Keratinocyte (primary cell): ENCODE measurements at regions not wholly inside any gene's neighbourhood (a gene's known extent, or its start where the extent isn't known, plus 50 kb on each side); places are given as distances from the start of the nearest gene placed in this dataset.

Source experiments
- DNase-seq: peaks from one replicate; pipeline ENCODE4 v3.0.0-alpha.2; 2011; ENCODE audit warnings: low read depth, missing footprints, low spot score
- FAIRE-seq: peaks from 2 replicates; lab custom pipeline; 2011; peaks lifted over from hg19 to GRCh38; lab: Jason Lieb, UNC
- H2AFZ ChIP-seq: 2 replicates; pipeline ENCODE4 v1.6.0; 2012; ENCODE audit warnings: low read length, control low read depth, inconsistent platforms; ENCODE audit not compliant: control insufficient read depth
- H3K27ac ChIP-seq: 2 replicates; pipeline ENCODE4 v1.5.1; 2011; ENCODE audit warnings: low read length; ENCODE audit not compliant: control insufficient read depth, insufficient read depth
- H3K27me3 ChIP-seq: 3 replicates; pipeline ENCODE4 v1.6.0; 2011; ENCODE audit warnings: low read length; ENCODE audit not compliant: control insufficient read depth, insufficient read depth; ENCODE audit errors: extremely low read depth
- H3K36me3 ChIP-seq, 2 experiments: 2 replicates in 1 of 2; 3 replicates in 1 of 2; pipeline ENCODE4 v1.5.1; 2011; ENCODE audit warnings: low read length in 2 of 2, mild to moderate bottlenecking in 1 of 2; ENCODE audit not compliant: control insufficient read depth in 2 of 2, insufficient read depth in 2 of 2; ENCODE audit errors: extremely low read depth in 1 of 2
- H3K4me1 ChIP-seq: 3 replicates; pipeline ENCODE4 v1.5.1; 2011; ENCODE audit warnings: low read length; ENCODE audit not compliant: control insufficient read depth, insufficient read depth; ENCODE audit errors: extremely low read depth
- H3K4me2 ChIP-seq: 3 replicates; pipeline ENCODE4 v1.6.0; 2011; ENCODE audit warnings: low read depth, low read length; ENCODE audit not compliant: control insufficient read depth, insufficient read depth; ENCODE audit errors: extremely low read depth
- H3K4me3 ChIP-seq, 3 experiments: fragments of 200-600 bp in 1 of 3; sonication (generic) in 1 of 3; 2 replicates in 2 of 3; 3 replicates in 1 of 3; pipeline ENCODE4 v1.5.1; 2011 to 2016; ENCODE audit warnings: low read length in 3 of 3, mild to moderate bottlenecking in 3 of 3, control low read depth in 2 of 3, inconsistent platforms in 1 of 3, low read depth in 1 of 3, mixed read lengths in 1 of 3, mixed run types in 1 of 3, moderate library complexity in 1 of 3; ENCODE audit not compliant: control insufficient read depth in 2 of 3, insufficient read depth in 2 of 3; ENCODE audit errors: extremely low read depth in 1 of 3
- H3K79me2 ChIP-seq: 2 replicates; pipeline ENCODE4 v1.6.0; 2012; ENCODE audit warnings: low read length; ENCODE audit not compliant: control insufficient read depth, insufficient read depth
- H3K9ac ChIP-seq: 3 replicates; pipeline ENCODE4 v1.6.0; 2011; ENCODE audit warnings: low read length; ENCODE audit not compliant: control insufficient read depth, insufficient read depth; ENCODE audit errors: extremely low read depth
- H3K9me1 ChIP-seq: 3 replicates; pipeline ENCODE4 v1.6.0; 2011; ENCODE audit warnings: low read length; ENCODE audit not compliant: control insufficient read depth, insufficient read depth; ENCODE audit errors: extremely low read depth
- H3K9me3 ChIP-seq: 2 replicates; pipeline ENCODE4 v1.5.1; 2012; ENCODE audit warnings: low read depth, low read length; ENCODE audit not compliant: control insufficient read depth
- H4K20me1 ChIP-seq: 3 replicates; pipeline ENCODE4 v1.6.0; 2011; ENCODE audit warnings: low read length; ENCODE audit not compliant: control insufficient read depth, insufficient read depth; ENCODE audit errors: extremely low read depth
- CTCF ChIP-seq, 3 experiments: IDR thresholded peaks in 1 of 3; conservative IDR thresholded peaks in 1 of 3; optimal IDR thresholded peaks in 1 of 3; 2 replicates in 2 of 3; 3 replicates in 1 of 3; pipeline versions ENCODE3 to v1.5.1; 2011; ENCODE audit warnings: low read length in 3 of 3, mild to moderate bottlenecking in 3 of 3, moderate library complexity in 2 of 3, control low read depth in 1 of 3, inconsistent platforms in 1 of 3; ENCODE audit not compliant: insufficient read depth in 2 of 3; ENCODE audit errors: extremely low read depth in 1 of 3
- EZH2 ChIP-seq: IDR thresholded peaks from one replicate; pipeline ENCODE4 v1.6.1; 2012; ENCODE audit warnings: inconsistent platforms, mild to moderate bottlenecking, low read length, moderate library complexity
- dilution Hi-C: fragments of 300-500 bp; cut with MboI; formaldehyde crosslinking; loops from one replicate; pipeline ENCODE4 v1.7.0; 2020; ENCODE audit warnings: low sequenced_read_pairs; ENCODE audit not compliant: extremely low pct_ligation_motif_present

- Histone ChIP-seq H2AFZ (no peak overlapping the region), H3K79me2 (no peaks in the 10 kb centered on the region)
- dilution Hi-C loops = no loop called here
Measured at GRCh38 chr18:56312551-56313335, 325.6 kb downstream of the TXNL1 start.

GRCh38 chr18:56309104-56309503, 329.3 kb downstream of the TXNL1 start:
- Histone ChIP-seq H3K36me3 (no peaks in the 10 kb centered on the region), H3K4me2 (no peak overlapping the region), H2AFZ (no peak overlapping the region), H3K79me2 (no peaks in the 10 kb centered on the region), H3K27me3 (no peaks in the 10 kb centered on the region), H3K4me3 (no peak overlapping the region), H3K27ac (no peak overlapping the region), H3K9me1 (no peaks in the 10 kb centered on the region), H3K9ac (no peak overlapping the region), H4K20me1 (no peaks in the 10 kb centered on the region), H3K9me3 (no peaks in the 10 kb centered on the region), H3K4me1 (no peaks in the 10 kb centered on the region)
- DNase-seq (no peak), FAIRE-seq (no peak)
- dilution Hi-C loops = no loop called here
- TF ChIP-seq CTCF (optimal IDR thresholded peaks at IDR 0.05 in 1 of 3, IDR thresholded peaks at IDR 0.05 in 1 of 3, conservative IDR thresholded peaks at IDR 0.05 in 1 of 3; ENCODE audit: extremely low read depth in 1 of 3, insufficient read depth in 2 of 3, low read length in 3 of 3) = no peak
- no peak for TF ChIP-seq EZH2

More at GRCh38 chr18:56312551-56313335, 325.6 kb downstream of the TXNL1 start:
- Histone ChIP-seq H3K9me1 (no peaks in the 10 kb centered on the region), H3K9me3 (no peaks in the 10 kb centered on the region), H3K9ac (no peak overlapping the region), H3K4me1 (peaks cover 14% of the 10 kb centered on the region), H3K27ac (no peak overlapping the region), H3K36me3 (no peaks in the 10 kb centered on the region), H3K4me3 (no peak overlapping the region), H4K20me1 (no peaks in the 10 kb centered on the region), H3K27me3 (no peaks in the 10 kb centered on the region), H3K4me2 (no peak overlapping the region)
- no peak for DNase-seq
- no peak for FAIRE-seq
- TF ChIP-seq CTCF (optimal IDR thresholded peaks at IDR 0.05 in 1 of 3, IDR thresholded peaks at IDR 0.05 in 1 of 3, conservative IDR thresholded peaks at IDR 0.05 in 1 of 3; ENCODE audit: extremely low read depth in 1 of 3, insufficient read depth in 2 of 3, low read length in 3 of 3) = no peak
- no peak for TF ChIP-seq EZH2
